Hepatic stellate cell (primary cell): ENCODE measurements at regions not wholly inside any gene's neighbourhood (a gene's known extent, or its start where the extent isn't known, plus 50 kb on each side); places are given as distances from the start of the nearest gene placed in this dataset.
"Not testable (repeated sequence)": the region's sequence is repeated elsewhere in the genome, so short reads cannot be mapped to it uniquely, and the experiment has no call there.

ENCODE experiments used
- DNase-seq: peaks from one replicate; pipeline ENCODE4 v3.0.0; 2011; ENCODE audit warnings: low spot score

DNA sequence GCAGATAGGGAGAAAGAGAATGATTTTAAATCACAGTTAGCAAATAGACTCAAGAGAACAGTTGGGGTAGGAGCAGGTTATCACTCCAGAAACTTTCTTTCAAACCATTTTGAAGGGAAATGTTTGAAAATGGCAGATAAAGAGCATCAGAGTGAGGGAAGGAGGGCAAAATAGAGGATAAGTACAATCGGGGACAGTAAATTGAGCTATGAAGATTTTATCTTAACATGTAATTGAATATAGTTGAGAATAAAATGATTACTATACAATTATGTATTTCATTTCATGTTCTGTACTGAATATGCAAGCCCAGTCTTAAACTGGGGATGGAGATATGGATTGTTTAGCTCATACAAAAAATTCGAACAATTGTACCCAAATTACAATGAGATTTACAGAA is 54.0 kb downstream of the MAP10 start:
- no peak for DNase-seq

DNA sequence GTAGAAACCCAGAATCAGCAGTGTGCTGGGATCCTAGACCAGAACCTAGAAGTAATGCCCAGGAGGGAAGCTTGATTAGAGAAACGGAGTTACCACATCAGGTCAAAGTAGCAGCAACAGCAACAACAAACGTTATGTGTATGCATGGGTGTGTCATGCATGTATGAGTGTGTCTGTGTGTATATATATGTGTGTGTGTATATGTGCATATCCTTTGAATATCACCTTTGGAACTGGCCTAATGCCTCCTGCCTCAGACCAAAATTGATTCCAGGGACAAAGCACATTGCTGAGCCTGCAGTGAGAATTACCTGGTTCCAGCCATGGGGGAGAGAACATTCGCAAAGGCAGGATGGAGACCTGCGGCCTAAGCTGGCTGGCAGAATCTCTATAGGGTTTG is 55.9 kb downstream of the MAP10 start:
- no peak for DNase-seq

DNA sequence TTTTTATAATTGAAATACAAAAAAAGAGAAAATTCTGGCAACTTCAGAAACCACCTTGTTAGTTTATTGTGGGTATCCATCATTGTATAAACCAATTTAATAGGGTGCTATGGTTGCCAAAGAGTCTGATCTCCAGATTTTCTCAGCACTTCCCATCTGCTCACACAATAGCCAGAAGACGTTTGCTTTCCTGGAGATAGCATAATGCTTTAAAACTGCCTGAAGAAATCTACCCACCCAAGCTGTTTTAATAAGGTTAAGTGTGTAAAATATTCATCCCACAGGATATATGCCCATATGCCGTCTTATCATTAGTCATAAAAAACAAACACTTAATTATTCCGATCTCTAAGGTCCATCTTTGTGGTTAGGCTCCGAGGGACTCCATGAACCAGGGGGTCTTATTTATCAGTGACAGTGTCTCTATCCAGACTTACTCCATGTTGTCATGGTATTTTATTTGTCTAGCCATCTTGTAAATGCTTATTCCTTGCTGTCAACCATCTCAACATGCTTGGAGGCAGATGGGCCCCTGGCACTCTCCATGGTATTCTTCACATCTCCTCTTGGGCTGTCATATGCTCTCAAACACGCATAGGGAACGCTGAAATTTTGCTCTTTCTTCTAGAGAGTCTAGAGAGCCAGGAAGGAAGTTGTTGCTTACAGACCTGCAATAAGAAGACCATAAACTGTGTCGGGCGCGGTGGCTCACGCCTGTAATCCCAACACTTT is 58.5 kb downstream of the MAP10 start:
- DNase-seq = no peak

DNA sequence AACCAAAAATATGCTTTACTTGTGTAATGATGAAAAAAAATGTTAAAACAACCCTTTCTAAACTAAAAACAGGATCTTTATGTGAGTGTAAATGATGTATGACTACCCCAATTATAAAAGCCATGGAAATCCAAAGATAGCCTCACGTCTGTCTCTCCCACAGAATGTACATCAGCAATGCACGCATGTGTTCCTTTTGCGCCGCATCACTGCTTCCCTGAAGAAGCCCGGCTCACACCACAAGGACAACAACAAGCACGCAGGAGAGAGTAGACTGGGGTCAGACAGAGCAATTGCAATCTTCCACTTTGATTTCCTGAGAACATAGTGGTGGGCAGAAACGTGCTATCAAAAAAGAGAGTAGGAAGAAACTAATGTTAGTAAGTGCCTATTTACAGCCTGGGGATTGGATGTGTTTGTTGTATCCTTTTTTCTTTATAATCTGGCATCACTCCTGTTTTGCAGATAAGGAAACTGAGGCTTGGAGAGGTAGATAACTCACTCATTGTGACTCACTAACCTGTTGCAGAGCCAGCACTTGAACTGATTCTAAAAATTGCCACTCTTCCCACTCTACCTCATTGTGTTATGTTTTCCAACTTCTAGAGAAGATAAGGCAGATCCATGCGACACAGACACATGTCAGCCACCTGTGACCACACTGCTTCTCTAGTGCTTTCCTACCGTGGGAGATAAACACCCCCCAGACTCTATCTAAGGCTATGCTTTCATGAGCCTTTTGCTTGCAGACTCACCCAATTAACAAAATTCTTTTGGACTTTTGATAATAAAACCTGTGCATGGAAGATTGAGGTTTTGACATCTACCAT is 60.1 kb downstream of the MAP10 start:
- no peak for DNase-seq

DNA sequence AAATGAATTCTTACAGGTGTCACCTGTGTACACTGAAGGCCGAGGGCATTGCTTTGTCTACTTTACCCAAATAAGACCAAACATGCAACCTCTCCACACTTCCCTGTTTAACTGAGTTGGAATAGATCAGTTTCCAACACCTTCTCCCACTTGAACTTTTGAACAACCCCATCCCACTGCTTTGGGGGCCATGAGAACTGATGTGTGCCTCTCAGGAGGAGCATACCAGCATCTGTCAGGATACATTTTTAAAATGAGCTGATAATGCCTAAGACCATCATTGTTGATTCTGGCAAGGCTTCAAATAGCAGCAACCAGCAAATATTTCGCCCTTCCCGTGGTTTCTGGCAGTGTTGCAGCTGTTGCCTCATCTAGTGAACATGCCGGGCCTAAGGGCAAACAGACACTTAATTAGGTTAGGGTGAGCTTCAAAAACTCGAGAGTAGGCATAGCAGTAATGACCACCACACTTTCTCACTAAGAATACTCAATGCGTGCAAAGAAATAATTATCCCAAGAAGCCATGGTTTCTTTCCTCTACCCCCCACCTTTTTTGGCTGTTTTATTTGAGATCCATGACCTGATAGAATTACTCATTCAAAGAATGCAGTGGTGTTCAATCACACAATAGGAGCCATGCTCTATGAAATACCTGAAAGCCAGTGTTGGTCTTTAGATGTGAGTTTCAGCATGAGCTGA is 63.7 kb downstream of the MAP10 start:
- no peak for DNase-seq

DNA sequence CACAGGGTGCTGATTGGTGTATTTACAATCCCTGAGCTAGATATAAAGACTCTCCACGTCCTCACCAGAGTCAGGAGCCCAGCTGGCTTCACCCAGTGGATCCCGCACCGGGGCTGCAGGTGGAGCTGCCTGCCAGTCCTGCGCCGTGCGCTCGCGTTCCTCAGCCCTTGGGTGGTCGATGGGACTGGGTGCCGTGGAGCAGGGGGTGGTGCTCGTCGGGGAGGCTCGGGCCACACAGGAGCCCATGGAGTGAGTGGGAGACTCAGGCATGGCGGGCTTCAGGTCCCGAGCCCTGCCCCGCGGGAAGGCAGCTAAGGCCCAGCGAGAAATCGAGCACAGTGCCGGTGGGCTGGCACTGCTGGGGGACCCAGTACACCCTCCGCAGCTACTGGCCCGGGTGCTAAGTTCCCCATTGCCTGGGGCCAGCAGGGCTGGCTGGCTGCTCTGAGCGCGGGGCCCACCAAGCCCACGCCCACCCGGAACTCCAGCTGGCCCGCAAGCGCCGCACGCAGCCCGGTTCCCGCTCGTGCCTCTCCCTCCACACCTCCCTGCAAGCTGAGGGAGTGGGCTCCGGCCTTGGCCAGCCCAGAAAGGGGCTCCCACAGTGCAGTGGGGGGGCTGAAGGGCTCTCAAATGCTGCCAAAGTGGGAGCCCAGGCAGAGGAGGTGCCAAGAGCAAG is 66.2 kb downstream of the MAP10 start:
- DNase-seq = not testable (repeated sequence)

DNA sequence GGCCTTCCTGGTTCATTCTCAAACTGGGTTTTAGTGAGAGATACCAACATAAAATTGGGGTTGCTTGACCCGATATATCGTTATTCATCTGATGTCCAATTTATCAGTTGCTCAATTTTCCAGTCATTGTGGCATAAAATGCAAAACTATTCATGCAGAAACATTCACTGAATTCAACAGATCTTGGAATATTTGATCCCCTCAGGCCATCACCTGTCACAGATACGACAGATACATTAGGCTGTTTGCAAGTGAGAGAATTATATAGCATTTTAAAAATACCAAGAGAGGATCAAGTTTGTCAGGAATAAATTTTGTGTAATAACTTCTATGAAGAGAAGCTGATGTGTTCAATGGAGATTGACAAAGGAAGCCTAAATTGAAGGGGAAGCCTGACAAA is 67.1 kb downstream of the MAP10 start:
- no peak for DNase-seq

DNA sequence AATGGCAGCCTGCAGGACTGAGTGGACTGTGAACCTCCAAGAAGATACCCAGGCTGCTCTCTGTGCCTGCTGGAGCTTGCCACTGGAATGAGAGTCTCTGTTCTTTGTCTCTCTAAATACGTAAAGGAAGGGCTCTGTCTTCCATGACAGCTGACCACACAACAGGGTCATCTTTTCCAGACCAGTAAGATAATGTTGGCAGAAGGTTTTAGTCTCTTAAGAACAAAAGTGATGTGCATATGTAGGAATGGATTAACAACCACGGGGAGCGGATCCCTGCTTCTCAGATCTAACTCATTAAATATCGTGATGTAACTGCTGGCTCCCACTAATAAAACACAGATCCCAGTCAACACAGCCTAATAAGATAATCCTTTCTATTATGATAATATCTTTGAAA is 67.5 kb downstream of the MAP10 start:
- no peak for DNase-seq

DNA sequence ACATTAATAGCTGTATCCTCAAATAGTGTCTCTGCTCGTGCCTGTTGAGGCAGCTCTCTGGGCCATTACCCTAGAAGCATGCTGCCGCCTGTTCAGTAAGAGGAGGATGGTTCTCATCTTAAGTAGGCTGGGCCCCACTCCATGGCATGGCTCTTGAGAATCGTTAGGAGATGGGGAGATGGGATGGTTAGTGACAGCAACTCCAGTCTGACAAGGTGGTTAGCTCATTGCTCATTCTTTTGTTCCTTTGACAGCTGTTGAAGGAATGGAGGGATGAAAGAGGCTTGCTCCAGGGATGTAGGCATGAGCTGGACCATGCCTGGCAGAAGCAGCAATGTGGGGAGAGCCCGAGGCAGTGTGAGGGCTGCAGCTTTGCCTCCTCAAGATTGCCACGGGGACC is 68.2 kb downstream of the MAP10 start:
- no peak for DNase-seq

DNA sequence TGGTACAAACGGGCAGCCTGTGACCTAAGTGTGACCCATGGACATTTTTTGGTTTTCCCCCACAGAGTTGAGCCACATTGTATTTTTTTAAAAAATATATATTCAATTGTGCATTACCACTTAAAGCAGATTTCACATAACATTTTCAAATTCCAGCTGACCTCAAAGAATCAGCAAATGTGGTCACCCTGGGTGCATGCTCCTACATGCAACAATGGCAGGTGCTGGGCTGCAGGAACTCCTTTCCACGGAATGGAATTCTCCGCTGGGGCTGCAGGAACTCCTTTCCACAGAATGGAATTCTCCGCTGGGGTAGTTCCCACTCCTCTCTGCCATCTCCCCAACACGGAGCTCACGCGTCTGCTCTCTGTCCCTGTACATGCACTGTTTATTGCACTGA is 68.7 kb downstream of the MAP10 start:
- DNase-seq = no peak

DNA sequence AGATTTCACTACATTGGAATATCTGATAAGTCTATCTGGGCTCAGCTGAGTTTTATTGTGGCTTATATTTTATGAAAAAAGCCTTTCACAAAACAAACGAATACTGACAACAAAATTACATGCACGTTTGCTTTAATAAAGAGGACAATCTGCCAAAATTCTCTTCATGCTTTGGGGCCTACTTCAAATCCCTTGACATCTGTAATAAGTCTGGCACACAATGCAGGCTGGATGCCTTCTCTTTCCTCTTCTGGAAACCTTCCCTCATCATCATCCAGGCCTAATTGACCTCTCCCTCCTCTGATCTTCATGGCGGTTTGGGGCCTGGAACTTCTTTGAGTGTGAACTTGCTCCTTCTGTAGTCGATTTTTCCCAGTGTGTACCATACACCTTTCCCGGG is 70.3 kb downstream of the MAP10 start:
- DNase-seq = no peak

DNA sequence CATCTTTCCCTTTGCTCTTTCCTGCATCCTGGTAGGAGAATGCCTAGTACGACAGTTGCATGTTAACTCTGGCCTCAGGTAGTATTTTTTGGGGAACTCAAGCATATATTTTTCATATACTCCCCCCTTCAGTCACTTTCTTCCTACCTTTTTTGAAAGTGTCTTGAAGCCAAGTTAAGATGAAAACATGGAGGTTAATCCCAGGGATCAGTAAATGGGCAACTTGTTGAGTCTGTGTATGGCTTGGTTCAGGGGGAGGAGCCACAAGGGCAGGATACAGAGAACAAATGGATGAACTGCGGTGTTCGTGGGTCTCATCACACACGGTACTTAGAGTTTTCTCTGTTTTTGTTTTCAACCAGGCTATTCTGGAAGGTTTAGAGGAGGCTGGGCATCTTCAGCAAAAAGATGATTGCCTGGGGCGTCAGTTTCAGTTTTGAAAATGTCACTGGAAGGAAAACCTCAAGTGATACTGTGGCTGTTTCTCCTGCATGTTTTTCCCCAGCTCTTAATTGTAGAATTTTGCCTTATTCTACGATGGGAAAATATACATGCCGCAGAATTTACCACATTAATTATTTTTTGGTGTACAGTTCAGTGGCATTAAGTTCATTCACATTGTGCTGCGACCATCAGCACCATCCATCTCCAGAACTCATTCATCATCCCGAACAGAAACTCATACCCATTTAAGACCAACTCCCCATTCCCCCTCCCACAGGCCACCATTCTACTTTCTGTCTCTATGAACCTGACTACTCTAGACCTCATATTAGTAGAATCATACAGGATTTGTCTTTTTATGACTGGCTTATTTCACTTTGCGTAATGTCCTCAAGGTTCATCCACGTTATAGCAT is 71.5 kb downstream of the MAP10 start:
- DNase-seq = no peak

DNA sequence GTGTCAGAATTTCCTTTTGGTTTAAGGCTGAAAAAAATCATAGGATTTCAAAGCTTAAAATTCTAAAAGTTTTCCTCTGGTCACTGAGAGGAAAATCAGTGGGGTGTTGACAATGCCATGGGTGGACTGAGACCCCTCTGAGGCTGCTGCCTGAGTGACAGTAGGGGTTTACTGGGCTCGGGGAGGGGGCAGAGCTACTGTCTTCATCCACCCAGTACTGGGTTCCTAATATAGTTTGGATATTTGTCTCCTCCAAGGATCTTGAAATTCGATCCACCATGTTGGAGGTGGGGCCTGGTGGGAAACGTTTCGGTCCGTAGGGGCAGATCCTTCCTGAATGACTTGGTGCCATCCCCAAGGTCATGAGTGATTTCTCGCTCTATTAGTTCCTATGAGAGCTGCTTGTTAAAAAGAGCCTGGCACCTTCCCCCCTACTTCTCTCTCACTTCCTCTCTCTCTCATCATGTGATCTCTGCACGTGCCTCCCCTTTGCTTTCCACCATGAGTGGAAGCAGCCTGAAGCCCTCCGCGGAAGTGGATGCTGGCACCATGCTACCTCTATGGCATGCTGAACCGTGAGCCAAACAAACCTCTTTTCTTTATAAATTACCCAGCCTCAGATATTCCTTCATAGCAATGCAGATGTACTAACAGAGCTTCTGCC is 72.3 kb downstream of the MAP10 start:
- DNase-seq = no peak

DNA sequence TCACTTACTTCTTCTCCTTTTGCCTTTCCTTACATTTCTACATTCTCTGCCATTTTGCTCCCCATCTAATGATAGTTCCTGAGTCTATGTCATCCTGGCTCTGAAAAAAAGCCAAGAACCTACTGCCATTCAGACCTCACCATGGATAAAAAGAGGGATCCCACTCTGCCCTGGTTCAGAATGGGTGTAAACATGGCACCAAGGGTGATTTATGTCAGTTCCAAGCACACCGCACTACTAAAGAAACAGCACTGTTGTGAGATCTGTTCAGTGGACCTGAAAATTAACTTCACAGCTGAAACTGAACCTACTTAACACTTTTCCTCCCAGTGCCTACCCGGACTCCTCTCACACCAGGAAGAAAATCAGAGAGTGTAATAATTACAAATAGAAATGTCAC is 72.3 kb upstream of the NTPCR start:
- DNase-seq = no peak

DNA sequence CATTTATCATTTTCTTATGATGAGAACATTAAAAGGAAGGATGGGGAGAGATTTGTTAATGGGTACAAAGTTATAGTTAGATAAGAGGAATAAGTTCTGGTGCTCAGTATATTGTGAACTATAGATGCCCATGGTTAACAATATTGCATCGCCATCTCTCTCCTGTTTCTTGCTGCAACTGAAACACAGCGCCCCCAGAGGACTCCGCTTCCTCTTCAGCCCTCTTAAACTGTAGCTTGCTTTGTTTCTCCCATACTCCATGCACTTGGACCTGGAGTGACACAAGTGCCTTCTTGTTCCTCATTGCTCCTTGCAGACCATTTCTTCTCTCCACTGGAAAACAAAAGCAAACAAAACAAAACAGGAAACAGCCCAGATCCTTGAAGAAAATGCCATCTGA is 70.1 kb upstream of the NTPCR start:
- peak; percentile 16 for DNase-seq

DNA sequence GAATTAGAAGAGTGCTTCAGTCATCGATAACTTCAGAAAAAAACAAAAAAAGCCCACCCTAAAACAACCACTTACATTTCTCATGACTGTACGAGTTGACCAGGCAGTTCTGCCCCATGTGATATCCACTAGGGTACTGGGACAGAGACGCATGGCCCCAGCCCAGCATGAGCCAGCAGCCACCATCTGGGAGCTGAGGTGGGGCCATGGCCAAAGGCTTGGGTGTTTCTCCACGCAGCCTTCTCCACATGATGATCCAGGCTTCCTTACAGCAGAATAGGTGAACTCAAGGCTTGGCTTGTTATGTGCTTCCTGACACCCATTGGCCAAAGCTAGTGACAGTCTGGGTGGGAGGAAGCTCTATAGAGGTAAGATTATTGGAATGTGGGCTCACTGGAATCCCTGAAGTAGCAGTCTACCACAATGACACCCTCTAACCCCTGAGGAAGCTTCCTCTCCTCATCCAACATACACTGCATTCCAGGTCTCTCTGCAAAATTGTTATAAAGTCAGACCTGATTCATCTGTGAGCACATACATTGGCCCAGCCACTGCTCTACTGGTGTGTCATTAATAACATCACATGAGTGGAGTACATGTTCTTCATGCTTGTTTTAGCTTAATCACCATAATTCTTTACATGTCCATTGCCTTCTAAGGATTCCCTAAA is 66.3 kb upstream of the NTPCR start:
- DNase-seq = no peak

DNA sequence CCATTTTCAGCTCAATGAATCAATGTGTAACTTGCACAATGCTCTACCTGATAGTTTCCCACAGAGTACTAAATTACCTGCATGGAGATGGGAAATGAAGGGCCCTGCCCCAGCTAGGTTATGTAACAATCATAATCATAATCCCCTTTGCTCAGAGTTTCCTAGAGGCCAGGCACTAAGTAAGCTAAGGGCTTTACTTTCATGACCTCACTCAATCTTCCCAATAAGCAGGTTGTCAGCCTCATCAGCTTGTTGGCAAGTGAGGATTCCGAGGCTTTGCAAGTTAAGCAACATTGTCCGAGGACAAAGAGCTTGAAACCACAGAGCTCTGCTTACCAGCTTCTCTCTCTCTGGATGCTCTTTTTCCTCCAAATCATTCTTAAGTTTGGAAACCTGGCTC is 64.1 kb upstream of the NTPCR start:
- DNase-seq = no peak

DNA sequence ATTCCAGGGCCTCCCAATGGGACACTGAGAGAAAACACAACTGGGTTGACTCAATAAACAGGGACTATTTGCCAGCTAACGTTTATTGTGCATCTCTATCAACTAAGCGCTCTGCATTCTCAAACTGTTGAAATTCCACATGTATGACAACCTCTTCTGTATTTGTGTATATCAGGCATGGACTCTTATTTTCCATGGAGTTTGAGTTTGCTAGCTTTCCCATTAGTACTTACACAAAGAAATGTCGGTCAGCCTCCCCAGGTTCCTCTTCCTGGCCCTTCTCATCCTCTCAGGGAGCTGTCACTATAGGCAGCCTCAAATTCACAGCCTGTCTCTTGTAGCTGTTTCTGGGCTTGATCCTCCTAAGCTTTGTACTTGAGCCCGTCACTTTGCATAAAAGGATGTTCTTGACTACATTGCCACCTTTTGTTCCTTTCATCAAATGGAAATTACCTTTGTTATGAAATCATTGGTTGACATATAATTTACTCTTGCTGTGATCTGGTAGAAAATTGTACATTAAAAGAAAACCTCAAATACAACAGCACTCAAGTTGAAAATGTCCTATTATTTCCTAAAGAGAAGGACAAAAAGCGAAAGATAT is 60.0 kb upstream of the NTPCR start:
- DNase-seq = no peak

DNA sequence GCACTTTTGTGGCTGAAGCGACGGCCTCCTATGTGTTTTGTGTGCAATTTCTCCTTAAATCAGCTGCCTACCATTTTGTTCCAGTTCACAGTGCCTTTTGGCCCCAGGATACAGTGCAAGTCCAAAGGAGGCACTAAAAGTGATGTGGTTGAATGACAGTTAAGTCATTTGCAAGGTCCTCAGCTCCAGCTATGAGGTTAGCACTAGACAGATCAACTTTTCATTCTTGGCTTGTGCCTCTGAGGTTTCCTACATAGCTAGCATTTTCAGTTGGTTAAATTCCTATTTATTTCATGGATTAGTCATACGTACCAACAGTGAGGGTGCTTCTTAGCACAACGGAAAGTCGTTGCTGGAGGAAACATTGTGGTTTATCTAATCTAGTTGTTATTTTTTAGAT is 59.3 kb upstream of the NTPCR start:
- DNase-seq = no peak
